CD4-positive, alpha-beta T cell treated with Interleukin-15 for 4 hours (primary cell): ENCODE measurements at regions not wholly inside any gene's neighbourhood (a gene's known extent, or its start where the extent isn't known, plus 50 kb on each side); places are given as distances from the start of the nearest gene placed in this dataset.
"Not testable (repeated sequence)": the region's sequence is repeated elsewhere in the genome, so short reads cannot be mapped to it uniquely, and the experiment has no call there.

Source experiments
- DNase-seq: peaks from one replicate; pipeline ENCODE4 v3.0.0-alpha.2; 2020; ENCODE audit warnings: low spot score

DNA sequence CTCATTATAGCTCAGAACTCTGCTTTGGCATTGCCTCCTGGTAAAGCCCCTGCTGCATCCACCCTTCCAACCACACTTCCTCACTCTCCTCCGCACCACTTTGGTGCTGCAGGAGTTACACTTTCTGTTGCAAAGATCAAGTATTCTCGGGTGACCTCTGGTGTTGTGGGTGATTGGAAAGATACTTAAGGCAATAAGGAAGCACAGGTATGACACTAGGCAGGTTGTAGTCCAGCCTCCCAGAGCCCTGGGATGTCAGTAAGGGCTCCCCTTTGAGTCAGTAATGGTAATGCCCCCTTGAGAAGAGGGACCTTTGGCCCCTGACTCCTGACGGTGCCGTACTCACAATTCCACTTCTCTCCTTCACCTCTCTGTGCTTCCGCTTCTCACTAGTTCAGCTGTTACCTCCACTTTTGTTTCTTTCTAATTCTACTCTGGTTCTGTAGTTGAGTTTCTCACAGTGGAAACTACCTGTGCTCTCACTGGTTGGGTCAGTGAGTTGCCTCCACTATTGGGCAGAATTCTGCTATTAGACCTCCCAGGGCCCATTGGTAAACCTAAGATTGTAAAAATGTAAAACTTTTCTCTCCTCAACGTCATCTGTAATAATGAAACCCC, 350.0 kb downstream of the GOLGA6L6 start:
- DNase-seq: not testable (repeated sequence)

DNA sequence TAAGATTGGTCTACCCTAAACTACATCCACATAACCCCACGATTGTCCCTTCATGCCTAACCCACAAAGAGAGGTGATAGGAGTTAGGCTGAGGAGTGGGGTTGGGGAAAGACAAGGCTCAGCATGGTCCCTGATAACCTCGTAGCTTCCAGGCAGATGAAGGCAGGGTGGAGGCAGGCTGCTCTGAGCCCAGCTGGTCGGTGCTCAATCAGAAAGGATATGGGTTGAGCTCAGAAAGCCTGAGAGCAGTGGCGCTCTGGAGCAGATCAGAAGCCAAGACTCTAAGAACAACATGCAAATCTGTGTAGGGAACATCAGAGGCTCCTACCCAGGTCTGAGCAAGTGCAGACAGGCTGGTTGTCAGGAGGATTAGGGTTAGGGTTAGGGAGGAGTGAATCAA, 353.0 kb downstream of the GOLGA6L6 start:
- DNase-seq: not testable (repeated sequence)

DNA sequence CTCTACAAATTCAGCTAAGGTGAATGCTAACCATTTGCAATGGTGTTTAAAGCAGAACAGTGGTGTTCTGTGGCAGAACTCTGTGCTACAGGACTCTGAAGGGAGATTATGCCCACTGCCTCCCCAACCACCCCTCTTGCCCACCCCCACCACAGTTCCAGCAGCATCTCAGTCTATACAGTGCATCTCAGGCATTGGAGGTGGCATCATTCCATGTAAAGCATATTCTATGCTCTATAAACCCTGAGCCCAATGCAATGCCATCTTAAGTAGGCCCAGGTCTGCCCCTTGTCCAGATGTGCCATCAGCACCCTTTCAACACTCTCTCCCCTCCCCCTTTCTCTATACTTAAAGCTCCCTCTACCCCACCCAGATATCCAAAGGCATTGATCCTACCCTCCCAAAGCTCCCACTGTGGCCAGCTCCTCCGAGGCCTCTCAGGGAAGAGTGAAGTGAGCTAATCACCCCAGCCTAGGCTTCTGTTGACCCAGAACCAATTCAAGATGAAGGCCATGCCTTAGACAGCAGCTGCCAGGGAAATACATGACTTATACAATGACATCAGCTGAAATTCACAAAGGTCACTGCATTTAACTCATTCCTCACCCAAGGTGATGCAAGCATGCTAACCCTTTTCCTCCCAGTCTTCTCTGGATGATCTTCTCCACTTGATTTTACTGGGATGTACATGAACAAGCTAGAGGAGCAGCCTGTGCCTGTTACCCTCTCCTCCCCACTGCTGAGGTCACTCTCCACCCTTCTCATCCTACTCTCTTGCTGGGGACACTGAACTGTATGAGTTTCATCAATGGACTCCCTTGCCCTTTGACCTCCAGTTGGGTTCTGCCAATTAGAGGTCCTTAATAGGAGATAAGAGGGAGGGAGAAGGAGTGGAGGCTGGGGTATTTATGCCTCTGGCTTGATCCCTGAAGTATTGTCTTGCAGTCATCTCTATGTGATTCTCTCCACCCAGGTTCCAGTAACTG, 353.9 kb downstream of the GOLGA6L6 start:
- not testable (repeated sequence) for DNase-seq

DNA sequence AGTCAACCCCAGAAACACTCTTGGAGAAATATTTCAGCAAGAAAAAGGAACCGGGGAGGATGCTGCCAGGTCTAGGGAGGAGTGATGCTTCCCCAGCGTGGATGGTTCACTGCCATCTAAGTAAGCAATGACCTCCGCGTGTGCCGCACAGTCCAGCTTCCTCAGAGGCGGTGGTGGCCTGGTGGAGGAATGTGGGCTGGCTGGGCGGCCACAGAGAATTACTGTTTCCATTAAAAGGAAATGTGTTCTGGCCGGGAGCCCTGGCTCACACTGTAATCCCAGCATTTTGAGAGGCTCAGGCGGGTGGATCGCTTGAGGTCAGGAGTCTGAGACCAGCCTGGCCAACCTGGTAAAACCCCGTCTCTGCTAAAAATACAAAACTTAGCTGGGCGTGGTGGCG, 356.7 kb downstream of the GOLGA6L6 start:
- not testable (repeated sequence) for DNase-seq

DNA sequence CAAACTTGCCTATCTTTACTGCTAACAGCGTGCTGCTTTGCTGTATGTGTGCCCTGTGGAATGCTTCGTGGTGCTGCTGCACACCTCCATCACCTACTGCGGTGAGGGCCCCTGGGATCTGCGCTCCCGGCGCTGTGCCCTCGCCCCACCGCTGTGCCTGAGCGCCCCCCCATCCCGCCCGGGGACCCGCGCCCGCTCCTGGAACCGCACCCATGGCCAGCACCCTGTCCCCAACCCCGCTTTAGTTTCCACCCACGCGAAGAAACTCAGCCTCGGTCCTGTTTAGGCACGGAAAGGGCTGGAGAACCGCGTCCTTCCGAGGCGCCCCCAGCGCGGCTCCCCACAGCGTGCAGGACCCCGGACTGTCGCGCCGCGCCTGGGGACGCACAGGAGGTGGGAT, 373.4 kb downstream of the GOLGA6L6 start:
- DNase-seq: not testable (repeated sequence)

DNA sequence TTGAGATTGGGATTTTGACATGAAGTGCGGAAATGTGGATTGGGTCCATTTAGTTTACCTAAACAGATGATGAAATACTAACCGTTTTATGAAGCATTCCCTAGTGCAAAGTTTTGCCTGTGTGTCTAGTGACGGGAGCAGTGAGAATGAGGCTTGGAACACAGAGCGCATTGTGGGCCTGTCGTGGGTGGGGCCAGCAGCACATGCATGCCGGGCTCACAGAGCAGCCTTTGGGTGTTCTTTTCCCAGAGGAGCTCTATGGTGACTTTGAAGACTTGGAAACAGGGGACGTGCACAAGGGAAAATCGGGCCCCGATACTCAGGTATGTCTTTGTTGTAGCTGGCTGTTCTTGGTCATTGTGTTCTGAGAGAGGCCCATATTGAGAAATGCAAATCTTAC, 388.1 kb downstream of the GOLGA6L6 start:
- not testable (repeated sequence) for DNase-seq

DNA sequence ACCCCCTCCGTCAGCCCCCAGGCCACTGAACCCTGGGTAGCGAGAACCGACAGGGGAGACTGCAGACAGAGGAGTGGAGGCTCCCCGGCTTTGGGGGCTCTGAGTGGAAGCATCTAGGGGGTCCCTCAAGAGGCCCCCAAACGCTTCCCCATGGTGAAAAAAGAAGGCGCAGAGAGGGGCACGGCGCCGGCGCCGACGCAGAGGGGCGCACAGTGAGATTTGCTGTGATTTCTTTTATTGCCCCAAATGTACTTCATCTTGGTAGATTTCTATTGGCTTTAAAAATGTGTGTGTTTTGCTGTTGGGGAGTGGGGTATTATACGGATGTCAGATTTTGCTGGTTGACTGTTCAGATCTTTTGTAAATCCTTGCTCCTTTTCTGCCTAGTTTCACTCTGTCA, 392.9 kb downstream of the GOLGA6L6 start:
- not testable (repeated sequence) for DNase-seq

DNA sequence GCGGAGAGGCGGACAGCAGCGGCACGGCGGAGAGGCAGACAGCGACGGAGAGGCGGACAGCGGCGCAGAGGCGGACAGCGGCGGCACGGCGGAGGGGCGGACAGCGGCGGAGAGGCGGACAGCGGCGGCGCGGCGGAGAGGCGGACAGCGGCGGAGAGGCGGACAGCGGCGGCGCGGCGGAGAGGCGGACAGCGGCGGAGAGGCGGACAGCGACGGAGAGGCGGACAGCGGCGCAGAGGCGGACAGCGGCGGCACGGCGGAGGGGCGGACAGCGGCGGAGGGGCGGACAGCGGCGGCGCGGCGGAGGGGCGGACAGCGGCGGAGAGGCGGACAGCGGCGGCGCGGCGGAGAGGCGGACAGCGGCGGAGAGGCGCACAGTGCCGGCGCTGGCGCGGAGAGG, 393.6 kb downstream of the GOLGA6L6 start:
- DNase-seq: not testable (repeated sequence)

DNA sequence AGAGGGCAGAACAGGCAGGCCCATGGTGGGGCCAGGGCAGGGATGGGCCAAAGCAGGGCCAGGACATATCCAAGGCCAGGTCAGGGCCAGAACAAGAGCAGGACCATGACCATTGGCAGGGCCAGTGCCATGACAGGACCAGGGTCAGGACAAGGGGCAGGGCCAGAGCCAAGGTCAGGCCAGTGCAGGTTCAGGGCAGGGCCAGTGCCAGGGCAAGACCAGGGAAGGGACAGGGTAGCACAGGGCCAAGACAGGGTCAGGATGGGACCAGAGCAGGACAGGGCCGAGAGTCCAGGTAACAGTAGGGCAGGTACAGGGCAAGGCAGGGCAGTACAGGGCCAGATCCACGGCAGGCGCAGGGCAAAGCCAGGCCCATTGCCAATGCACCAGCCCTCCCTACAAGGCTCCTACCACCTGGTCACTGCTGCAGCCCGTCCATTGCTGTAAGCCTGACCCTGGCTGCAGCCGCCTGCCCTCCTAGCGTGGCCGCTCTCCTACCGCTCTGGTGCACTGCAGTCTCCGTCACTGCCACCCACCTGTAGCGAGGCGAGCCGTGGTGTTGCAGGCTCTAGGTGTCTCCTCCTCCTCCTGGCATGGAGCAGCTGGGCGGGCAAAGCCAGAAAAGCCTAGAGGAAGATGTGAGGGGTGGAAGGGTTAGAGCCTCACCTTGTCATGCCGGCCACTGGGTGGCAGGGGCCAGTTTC, 397.1 kb downstream of the GOLGA6L6 start:
- not testable (repeated sequence) for DNase-seq

DNA sequence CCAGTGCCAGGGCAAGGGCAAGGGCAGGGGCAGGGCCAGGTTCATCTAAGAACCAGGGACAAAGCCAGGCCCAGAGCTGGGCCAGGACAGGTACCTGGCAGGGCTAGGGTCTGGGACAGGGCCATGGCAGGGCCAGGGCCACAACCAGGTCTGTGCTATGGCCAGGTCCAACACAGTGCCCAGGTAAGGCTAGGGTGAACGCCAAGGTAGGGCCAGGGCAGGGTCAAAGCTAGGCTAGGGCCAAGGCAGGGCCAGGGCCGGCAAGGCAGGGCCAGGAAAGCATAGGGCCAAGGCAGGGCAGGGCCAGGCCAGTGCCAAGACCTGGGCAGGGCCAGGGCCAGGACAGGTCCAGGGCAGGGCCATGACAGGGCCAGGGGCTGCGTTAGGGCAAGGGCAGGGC, 398.7 kb downstream of the GOLGA6L6 start:
- not testable (repeated sequence) for DNase-seq

DNA sequence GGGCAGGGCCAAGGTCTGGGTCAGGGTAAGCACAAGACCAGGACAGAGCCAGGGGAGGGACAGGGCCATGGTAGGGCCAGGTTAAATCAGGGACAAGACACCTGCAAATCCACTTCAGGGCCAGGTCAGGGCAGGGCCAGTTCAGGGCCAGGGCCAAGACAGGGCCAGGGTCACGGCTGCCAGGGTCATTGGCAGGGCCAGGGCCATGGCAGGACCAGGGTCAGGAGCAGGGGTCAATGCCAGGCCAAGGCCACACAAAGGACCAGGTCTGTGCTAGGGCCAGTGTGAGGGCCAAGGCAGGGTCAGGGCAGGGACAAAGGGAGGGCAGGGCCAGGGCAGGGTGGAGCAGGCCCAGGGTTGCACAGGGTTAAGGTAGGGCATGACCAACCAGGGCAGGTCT, 399.2 kb downstream of the GOLGA6L6 start:
- not testable (repeated sequence) for DNase-seq

DNA sequence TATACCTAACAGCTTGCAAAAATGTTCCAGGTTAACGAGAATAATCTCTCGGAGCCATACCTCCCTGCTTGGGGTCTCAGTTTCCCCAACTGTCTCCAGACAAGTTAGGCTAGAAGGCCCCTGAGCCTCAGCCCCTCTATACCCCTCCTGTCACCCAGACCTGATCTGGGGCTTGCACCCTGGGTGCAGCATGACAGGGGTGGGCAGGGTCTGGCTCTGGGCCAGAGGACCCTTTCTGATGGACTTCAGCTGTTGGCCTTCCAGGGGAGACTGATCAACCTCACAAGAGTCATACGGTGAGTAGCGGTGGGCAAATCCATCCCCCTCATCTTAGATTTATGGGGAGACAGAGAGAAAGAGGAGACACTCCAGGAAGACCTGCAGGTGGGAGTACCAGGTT, 416.9 kb downstream of the GOLGA6L6 start:
- not testable (repeated sequence) for DNase-seq

DNA sequence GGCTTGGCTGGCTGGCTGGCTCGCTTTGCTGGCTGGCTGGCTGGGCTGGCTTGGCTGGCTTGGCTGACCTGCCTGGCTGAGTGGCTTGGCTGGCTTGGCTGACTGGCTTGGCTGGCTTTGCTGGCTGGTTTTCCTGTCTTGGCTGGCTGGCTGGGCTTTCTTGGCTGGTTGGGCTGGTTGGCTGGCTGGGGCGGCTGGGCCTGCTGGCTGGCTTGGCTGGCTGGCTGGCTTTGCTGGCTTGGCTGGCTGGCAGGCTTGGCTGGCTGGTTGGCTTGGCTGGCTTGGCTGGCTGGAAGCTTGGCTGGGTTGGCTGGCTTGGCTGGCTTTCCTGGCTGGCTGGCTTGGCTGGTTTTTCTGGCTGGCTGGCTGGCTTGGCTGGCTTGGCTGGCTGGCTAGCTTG, 435.6 kb downstream of the GOLGA6L6 start:
- no peak for DNase-seq

DNA sequence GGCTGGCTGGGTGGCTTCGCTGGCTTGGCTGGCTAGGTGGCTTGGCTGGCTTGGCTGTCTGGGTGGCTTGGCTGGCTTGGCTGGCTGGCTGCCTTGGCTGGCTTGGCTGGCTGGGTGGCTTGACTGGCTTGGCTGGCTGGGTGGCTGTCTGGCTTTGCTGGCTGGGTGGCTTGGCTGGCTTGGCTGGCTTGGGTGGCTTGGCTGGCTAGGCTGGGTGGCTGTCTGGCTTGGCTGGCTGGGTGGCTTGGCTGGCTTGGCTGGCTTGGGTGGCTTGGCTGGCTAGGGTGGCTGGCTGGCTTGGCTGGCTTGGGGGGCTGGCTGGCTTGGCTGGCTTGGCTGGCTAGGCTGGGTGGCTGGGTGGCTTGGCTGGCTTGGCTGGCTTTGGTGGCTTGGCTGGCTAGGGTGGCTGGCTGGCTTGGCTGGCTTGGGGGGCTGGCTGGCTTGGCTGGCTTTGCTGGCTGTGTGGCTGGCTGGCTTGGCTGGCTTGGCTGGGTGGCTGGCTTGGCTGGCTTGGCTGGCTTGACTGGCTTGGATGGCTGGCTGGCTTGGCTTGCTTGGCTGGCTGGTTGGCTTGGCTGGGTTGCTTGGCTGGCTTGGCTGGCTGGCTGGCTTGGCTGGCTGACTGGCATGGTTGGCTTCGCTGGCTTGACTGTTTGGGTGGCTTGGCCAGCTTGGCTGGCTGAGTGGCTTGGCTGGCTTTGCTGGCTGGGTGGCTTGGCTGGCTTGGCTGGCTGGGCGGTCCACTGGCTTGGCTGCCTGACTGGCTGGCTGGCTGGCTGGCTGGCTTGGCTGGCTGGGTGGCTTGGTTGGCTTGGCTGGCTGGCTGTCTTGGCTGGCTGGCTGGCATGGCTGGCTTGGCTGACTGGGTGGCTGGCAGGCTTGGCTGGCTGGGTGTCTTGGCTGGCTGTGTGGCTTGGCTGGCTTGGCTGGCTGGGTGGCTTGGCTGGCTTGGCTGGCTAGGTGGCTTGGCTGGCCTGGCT, 436.3 kb downstream of the GOLGA6L6 start:
- not testable (repeated sequence) for DNase-seq

DNA sequence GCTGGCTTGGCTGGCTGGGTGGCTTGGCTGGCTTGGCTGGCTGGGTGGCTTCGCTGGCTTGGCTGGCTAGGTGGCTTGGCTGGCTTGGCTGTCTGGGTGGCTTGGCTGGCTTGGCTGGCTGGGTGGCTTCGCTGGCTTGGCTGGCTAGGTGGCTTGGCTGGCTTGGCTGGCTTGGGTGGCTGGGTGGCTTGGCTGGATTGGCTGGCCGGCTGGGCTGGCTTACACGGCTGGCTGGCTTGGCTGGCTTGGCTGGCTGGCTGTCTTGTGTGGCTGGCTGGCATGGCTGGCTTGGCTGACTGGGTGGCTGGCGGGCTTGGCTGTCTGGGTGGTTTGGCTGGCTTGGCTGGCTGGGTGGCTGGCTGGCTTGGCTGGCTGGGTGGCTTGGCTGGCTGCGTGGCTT, 437.0 kb downstream of the GOLGA6L6 start:
- not testable (repeated sequence) for DNase-seq

DNA sequence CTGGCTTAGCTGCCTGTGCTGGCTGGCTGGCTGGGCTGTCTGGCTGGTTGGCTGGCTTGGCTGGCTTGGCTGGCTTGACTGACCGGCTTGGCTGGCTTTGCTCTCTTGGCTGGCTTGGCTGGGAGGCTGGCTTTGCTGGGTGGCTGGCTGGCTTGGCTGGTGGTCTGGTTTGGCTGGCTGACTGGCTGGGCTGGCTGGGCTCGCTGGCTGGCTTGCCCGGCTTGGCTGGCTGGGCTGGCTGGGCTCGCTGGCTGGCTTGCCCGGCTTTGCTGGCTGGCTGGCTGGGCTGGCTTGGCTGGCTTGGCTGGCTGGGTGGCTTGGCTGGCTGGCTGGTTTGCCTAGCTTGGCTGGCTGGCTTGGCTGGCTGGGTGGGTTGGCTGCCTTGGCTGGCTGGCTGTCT, 438.7 kb downstream of the GOLGA6L6 start:
- not testable (repeated sequence) for DNase-seq

DNA sequence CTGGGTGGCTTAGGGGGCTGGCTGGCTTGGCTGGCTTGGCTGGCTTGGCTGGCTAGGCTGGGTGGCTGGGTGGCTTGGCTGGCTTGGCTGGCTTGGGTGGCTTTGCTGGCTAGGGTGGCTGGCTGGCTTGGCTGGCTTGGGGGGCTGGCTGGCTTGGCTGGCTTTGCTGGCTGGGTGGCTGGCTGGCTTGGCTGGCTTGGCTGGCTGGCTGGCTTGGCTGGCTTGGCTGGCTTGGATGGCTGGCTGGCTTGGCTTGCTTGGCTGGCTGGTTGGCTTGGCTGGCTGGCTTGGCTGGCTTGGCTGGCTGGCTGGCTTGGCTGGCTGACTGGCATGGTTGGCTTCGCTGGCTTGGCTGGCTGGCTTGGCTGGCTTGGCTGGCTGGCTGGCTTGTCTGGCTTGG, 439.4 kb downstream of the GOLGA6L6 start:
- DNase-seq: not testable (repeated sequence)

DNA sequence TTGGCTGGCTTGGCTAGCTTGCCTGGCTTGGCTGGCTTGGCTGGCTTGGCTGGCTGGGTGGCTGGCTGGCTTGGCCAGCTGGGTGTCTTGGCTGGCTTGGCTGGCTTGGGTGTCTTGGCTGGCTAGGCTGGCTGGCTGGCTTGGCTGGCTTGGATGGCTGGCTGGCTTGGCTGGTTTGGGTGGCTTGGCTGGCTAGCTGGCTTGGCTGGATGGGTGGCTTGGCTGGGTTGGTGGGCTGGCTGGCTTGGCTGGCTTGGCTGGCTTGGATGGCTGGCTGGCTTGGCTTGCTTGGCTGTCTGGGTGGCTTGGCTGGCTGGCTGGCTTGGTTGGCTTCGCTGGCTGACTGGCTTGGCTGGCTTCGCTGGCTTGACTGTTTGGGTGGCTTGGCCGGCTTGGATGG, 440.3 kb downstream of the GOLGA6L6 start:
- not testable (repeated sequence) for DNase-seq

DNA sequence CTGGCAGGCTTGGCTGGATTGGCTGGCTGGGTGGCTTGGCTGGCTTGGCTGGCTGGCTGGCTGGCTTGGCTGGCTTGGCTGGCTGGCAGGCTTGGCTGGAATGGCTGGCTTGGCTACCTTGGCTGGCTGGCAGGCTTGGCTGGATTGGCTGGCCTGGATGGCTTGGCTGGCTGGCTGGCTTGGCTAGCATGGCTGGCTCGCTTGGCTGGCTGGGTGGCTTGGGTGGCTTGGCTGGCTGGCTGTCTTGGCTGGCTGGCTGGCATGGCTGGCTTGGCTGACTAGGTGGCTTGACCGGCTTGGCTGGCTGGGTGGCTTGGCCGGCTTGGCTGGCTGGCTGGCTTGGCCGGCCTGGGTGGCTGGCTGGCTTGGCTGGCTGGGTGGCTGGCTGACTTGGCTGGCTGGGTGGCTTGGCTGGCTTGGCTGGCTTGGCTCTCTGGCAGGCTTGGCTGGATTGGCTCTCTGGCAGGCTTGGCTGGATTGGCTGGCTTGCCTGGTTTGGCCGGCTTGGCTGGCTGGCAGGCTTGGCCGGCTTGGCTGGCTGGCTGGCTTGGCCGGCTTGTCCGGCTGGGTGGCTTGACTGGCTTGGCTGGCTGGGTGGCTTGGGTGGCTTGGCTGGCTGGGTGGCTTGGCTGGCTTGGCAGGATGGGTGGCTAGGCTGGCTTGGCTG, 440.9 kb downstream of the GOLGA6L6 start:
- not testable (repeated sequence) for DNase-seq

DNA sequence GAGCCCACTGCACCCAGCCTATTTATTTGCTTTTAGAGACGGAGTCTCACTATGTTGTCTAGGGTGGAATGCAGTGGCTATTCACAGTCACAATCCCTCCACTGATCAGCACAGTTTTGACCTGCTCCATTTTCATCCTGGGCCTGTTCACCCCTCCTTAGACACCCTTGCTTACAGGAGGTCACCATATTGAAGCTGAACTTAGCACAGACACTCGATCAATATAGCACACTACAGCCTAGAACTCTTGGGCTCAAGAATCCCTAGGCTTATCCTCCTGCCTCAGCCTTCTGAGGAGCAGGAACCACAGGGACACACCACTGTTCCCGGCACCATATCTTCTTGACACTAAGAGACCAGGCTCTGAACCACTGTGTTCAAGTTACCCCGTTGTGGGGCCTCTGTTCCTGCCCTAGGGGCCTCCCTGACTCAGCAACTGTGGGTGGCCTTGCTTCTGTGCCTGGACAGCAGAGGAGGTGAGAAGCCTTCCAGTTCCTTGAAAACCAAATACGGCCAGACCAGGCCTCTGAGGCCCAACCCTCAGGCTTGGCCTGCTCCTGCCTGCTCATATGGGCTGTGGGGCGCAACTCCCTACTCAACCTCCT, 445.8 kb downstream of the GOLGA6L6 start:
- DNase-seq: not testable (repeated sequence)
